Peyer's patch (tissue), 4 donors: ENCODE measurements at regions not wholly inside any gene's neighbourhood (a gene's known extent, or its start where the extent isn't known, plus 50 kb on each side); places are given as distances from the start of the nearest gene placed in this dataset.

Experiments used
- POLR2A ChIP-seq, 2 donors: fragments of 450-650 bp; IDR thresholded peaks; one replicate each; pipeline ENCODE4 v1.5.1; 2017; ENCODE audit warnings: antibody characterized with exemption in 2 of 2, mild to moderate bottlenecking in 2 of 2, moderate library complexity in 2 of 2
- TF ChIP-seq, protein P1 (sequence below), 6 experiments: fragments of 450-650 bp in 4 of 6; fragments of 200-600 bp in 2 of 6; sonication (generic) in 1 of 6; IDR thresholded peaks; one replicate each; pipeline ENCODE4 v1.5.1; 2017 to 2019; ENCODE audit warnings: antibody characterized with exemption in 6 of 6, mild to moderate bottlenecking in 3 of 6, moderate library complexity in 1 of 6

DNA sequence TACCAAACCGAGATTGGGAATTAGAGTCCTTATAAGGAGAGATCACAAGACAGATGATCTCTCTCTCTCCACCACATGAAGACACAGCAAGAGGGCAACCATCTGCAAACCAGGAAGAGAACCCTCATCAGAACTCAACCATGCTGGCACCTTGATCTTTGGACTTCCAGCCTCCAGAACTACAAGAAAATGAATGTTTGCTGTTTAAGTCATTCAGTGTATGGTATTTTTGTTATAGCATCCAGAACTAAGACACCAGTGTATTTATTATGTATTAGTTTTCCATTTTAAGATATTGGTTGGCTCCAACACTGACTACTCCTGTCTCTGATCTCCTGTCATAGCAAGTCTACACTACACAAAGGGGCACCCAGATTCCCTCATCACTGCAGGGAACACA, 86.9 kb downstream of the CCDC34 start:
- TF ChIP-seq, protein P1, sequence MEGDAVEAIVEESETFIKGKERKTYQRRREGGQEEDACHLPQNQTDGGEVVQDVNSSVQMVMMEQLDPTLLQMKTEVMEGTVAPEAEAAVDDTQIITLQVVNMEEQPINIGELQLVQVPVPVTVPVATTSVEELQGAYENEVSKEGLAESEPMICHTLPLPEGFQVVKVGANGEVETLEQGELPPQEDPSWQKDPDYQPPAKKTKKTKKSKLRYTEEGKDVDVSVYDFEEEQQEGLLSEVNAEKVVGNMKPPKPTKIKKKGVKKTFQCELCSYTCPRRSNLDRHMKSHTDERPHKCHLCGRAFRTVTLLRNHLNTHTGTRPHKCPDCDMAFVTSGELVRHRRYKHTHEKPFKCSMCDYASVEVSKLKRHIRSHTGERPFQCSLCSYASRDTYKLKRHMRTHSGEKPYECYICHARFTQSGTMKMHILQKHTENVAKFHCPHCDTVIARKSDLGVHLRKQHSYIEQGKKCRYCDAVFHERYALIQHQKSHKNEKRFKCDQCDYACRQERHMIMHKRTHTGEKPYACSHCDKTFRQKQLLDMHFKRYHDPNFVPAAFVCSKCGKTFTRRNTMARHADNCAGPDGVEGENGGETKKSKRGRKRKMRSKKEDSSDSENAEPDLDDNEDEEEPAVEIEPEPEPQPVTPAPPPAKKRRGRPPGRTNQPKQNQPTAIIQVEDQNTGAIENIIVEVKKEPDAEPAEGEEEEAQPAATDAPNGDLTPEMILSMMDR (IDR thresholded peaks at IDR 0.05) = no peak
- TF ChIP-seq POLR2A (IDR thresholded peaks at IDR 0.05) = no peak
